Sciatic nerve (tissue), 2 donors: ENCODE measurements at regions not wholly inside any gene's neighbourhood (a gene's known extent, or its start where the extent isn't known, plus 50 kb on each side); places are given as distances from the start of the nearest gene placed in this dataset.
"Not testable (repeated sequence)": the region's sequence is repeated elsewhere in the genome, so short reads cannot be mapped to it uniquely, and the experiment has no call there.

ENCODE experiments used
- ATAC-seq: fragments of 200-7000 bp; cut with Tn5 transposase; one replicate; pipeline ENCODE4 v1.9.1; 2020; ENCODE audit warnings: mild to moderate bottlenecking, moderate library complexity
- DNase-seq: peaks from one replicate; pipeline ENCODE4 v3.0.0-alpha.2; 2020; ENCODE audit warnings: low spot score
- intact Hi-C: fragments of 100-400 bp; cut with DNase I; formaldehyde crosslinking; loops from one replicate; pipeline ENCODE4 v1.14.2; 2022
- donor health status: DM: no; HTN: no; CAD: no.
- donor health status: DM: no; HTN: no; CAD: no.

DNA sequence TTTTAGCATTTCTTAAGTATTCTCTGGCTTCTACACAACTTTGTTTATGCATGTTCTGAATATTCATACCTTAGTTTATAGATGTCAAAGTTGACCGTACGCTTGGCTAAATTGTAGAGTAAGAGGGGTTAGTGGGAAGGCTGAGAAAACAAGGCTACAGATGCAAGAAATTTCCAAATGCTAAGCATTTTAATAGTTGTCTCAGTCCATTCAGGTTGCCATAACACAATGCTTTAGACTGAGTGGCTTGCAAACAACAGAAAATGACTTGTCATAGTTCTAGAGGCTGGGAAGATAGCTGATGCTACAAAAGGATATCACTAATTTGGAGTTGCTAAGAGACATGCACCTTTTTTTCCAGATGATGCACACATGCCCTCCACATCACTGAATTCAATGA is 53.0 kb upstream of the C1QTNF3 start:
- intact Hi-C loops, DNase-seq, ATAC-seq: not testable (repeated sequence)

DNA sequence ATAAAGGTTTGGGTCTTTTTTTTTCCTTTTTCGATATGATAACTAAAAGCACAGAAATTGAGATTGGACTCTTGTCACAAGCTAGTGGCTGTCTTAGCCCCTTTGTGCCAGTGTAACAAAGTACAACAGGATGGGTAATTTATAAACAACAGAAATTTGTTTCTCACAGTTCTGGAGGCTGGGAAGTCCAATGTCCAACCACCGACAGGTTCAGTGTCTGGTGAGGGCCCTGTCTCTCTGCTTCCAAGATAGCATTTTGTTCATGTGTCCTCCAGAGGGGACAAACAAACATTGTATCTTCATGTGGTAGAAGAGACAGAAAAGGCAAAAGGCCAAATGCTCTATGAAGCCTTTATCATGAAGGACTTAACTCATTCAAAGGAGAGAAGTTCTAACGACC is 56.9 kb upstream of the C1QTNF3 start:
- ATAC-seq, intact Hi-C loops, DNase-seq: not testable (repeated sequence)

DNA sequence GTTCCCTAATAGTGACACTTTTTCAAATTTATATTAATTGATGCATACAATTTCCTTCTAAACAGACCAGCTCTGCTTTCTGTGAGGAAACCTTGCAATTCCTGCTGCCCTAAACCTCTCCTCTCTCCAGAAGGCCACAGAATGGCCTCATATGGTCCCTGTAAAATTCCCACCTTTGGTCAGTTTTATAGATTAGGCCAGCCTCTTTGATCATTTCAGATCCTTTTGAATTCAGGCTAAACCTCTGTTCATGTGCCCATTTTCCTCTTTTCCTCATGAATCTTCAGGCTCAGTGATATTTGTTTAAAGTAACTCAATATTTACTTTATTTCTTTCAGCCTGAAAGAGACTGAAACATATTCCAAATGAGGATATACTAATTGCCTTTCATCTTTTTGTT is 58.6 kb upstream of the C1QTNF3 start:
- DNase-seq, ATAC-seq, intact Hi-C loops: not testable (repeated sequence)

- intact Hi-C loops, DNase-seq, ATAC-seq: not testable (repeated sequence)
Measured at GRCh38 chr5:34108897-34109296, 65.9 kb upstream of the C1QTNF3 start.

DNA sequence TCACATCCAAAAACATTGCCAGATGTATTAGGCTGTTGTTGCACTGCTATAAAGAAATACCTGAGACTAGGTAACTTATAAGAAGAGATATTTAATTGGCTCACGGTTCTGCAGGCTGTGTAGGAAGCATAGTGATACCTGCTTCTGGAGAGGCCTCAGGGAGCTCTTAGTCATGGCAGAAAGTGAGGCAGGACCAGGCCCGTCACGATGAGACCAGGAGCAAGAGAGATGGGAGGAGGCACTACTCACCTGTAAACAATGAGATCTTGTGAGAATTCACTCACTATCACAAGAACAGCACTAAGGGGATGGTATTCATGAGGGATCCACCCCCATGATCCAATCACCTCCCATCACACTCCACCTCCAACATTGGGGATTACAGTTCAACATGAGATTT is 81.3 kb upstream of the C1QTNF3 start:
- intact Hi-C loops, DNase-seq, ATAC-seq: not testable (repeated sequence)

DNA sequence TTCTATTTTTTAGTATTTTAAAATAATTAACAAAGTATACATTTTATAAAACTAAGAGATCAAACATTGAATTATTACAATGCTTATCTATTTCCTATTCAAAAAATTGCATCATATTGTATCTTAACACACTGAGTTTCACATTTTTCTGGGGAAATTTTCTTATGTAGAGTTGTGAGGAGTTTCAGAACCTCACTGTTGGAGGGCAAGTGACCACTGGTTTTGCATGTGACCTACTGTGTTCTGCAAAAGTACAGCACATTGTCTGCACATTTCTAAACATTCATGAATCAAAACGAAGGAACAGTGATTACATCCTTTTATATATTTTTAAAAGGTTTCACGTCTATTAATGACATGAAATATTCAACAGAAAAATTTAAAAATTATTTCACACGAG is 82.3 kb upstream of the C1QTNF3 start:
- ATAC-seq, DNase-seq, intact Hi-C loops: not testable (repeated sequence)

- DNase-seq, intact Hi-C loops, ATAC-seq: not testable (repeated sequence)
Measured at GRCh38 chr5:34126741-34127140, 83.7 kb upstream of the C1QTNF3 start.

DNA sequence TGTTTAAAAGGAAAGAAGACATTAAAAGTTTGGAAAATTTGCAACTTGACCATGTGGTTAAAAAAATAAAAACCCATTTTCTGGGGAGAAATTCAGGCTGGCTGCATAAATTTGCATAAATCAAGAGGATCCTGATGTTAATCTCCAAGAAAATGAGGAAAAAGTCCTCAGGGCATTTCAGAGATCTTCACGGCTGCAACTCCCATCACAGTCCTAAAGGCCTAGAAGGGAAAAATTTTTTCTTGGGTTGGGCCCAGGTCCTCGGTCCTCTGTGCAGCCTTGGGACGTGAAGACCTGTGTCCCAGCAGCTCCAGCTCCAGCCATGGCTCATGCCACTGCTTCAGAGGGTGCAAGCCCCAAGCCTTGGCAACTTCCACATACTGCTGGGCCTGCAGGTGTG is 84.8 kb upstream of the C1QTNF3 start:
- DNase-seq, ATAC-seq, intact Hi-C loops: not testable (repeated sequence)

DNA sequence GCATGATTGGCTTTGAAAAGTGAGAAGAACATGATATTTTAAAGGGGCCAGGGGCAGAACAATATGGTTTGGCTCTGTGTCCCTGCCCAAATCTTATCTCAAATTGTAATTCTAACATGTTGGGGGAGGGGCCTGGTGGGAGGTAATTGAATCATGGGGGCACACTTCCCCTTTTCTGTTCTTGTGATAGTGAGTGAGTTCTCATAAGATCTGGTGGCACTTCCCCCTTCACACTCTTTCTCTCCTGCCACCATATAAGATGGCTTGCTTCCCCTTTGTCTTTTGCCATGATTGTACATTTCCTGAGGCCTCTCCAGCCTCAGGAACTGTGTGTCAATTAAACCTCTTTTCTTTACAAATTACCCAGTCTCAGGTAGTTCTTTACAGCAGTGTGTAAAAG is 85.9 kb upstream of the C1QTNF3 start:
- ATAC-seq, intact Hi-C loops: not testable (repeated sequence)

GRCh38 chr5:34154988-34155387 is 112.0 kb upstream of the C1QTNF3 start:
- DNase-seq, intact Hi-C loops, ATAC-seq: not testable (repeated sequence)

More for the DNA sequence above, 85.9 kb upstream of the C1QTNF3 start:
- not testable (repeated sequence) for DNase-seq

DNA sequence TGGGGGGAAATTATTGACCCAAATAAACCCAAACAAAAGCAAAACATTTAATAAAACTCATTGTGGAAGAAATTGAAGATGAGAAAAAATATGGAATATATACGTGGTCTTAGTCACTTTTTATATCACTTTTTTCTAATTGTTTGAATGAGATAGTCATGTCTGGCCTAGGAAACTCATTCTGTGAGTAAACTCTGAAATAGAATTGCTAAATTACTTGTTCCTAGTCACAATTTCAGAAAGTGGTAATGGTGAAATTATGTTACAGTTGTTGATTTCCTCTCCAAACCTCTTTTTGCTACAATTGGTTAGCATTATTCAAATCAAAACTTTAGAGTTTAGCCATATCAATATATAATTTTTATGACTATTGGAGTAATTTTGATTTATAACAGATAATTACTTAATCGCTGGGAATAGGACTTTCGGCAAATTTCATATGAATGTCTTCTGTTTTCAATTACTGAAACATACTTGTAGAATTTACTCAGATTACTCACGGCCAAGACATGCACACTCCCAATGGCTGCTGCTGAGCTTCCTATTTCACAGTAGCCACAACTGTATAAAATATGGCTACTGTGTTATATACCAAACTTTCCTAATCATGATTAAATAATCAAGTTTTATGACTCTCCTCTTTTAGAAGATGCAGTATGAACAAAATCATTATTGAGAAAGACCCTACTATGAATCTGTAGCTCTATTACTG is 113.8 kb upstream of the C1QTNF3 start:
- intact Hi-C loops, ATAC-seq: not testable (repeated sequence)

DNA sequence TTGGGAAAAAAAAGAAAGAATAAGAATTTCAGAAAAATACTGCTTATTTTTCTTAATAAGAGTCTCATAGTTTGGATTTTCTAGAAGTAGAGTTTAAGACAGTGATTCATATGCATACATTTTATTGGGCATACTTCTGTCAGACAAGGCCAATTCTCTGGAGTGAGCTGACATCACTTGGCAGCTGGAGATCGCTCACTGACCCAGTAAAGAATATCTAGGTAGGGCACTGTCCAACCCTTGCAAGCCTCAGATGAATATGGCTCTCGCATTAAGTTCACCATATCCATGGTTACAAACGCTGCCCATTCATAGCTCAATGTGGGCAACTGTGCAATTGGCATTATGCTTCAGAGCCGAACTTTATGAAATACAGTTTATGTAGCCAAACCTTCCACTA is 117.9 kb upstream of the C1QTNF3 start:
- ATAC-seq, intact Hi-C loops, DNase-seq: not testable (repeated sequence)

More for the DNA sequence above, 113.8 kb upstream of the C1QTNF3 start:
- not testable (repeated sequence) for DNase-seq

- ATAC-seq, DNase-seq, intact Hi-C loops: not testable (repeated sequence)
Measured at GRCh38 chr5:34171398-34171797, 128.4 kb upstream of the C1QTNF3 start.

DNA sequence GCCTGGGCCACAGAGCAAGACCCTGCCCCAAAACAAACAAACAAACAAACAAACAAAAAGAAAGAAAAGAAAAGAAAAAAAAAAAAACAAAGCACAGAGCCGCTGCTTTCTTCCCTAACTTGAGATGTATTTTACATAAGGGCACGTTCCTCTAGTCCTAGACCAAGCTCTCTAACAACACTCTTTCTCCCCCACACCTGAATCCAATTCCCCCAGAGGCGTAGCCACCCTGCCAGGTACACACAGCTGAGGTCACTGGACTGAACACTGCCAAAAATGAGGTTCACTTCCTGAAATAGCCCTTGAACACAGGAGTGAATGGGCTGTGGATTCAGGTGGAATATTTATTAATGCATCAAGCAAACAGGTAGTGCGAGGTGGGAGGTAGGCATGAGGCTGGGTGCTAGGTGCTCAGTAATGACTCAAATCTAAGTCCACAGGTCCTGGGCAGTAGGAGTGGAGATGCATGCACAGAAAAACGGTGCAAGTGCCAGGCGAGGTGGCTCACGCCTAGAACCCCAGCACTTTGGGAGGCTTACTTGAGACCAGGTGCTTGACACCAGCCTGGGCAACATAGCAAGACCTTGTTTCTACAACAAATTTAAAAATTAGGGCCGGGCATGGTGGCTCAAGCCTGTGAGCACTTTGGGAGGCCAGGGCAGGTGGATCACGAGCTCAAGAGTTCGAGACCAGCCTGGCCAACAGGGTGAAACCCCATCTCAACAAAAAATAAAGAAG is 136.6 kb upstream of the C1QTNF3 start:
- intact Hi-C loops = not testable (repeated sequence)

GRCh38 chr5:34180225-34180624 is 137.2 kb upstream of the C1QTNF3 start:
- intact Hi-C loops, ATAC-seq, DNase-seq: not testable (repeated sequence)

More for the DNA sequence above, 136.6 kb upstream of the C1QTNF3 start:
- ATAC-seq, DNase-seq: not testable (repeated sequence)

DNA sequence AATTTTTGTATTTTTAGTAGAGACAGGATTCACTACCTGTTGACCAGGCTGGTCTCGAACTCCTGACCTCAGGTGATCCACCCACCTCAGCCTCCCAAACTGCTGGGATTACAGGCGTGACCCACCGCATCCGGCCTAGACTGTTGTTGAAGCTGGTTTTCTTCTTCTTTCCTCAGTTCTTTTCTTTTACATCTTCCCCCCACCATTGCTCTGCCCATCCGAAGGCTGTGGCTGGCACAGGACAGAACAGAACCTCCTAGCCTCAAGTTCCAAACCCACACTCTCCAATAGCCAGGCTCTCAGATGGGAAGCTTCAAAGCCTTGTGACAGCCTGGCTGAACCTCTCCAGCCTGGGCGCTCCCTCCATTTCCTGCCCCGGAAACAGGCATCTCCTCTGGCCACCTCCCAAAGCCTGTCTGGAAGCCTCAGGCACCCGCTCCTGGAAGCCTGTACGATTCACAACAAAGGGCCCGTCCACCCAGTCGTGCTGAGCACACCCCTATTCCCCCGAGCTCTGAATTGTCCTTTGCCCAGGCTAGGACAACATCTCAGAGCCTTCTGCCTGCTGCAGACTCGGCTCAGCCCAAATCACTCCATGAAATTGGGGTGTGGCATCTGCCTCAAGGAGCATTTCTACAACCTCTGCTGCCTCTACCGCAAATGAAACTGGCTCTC is 138.1 kb upstream of the C1QTNF3 start:
- intact Hi-C loops, ATAC-seq, DNase-seq: not testable (repeated sequence)

GRCh38 chr5:34185005-34185404 is 142.0 kb upstream of the C1QTNF3 start:
- DNase-seq, intact Hi-C loops, ATAC-seq: not testable (repeated sequence)

DNA sequence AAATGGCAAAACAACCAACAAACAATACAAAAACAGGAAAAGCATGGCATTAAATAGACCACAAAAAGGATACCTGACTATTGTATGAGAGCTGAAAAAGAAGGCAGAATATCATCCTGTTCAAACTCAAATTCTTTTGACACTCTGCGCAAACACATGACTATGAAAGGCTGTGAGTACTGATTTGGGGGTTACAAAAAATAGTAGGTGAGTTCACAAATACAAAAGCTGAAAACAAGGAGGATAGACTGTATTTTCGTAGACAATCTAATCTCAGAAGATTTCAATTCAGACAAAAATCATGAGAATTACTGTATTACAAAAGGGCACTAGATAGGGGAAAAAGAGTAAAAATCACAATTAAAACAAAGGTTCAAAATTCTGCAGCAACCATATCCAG is 142.6 kb upstream of the C1QTNF3 start:
- DNase-seq, intact Hi-C loops, ATAC-seq: not testable (repeated sequence)

DNA sequence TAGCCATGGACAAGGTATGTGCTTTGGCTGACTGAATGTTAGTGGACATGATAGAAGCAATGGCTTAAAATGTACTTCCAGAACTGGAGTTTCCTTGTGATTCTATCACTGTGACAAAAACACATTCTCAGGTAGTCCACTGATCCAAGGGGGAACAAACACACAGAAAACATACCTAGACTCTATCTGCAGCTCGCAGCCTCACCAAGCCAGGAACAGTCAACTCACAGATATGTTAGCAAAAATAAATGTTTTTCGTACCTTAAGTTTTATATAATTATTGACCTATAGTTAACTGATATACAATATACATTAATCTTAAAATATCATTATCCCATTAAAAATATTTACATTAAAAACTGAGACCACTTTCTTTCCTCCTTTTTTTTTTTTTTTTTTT is 143.1 kb upstream of the C1QTNF3 start:
- intact Hi-C loops, DNase-seq: not testable (repeated sequence)

More for the DNA sequence above, 143.1 kb upstream of the C1QTNF3 start:
- not testable (repeated sequence) for ATAC-seq
